HEK293 (cell line): ENCODE measurements at regions not wholly inside any gene's neighbourhood (a gene's known extent, or its start where the extent isn't known, plus 50 kb on each side); places are given as distances from the start of the nearest gene placed in this dataset.

Experiments
- SCRT1 ChIP-seq: fragments of 450-650 bp; formaldehyde crosslinking; IDR thresholded peaks from 2 replicates; pipeline ENCODE4 v1.5.1; 2016; ENCODE audit warnings: missing biosample characterization, missing genetic modification characterization, borderline replicate concordance
- ZNF133 ChIP-seq: fragments of 450-650 bp; formaldehyde crosslinking; IDR thresholded peaks from 2 replicates; pipeline ENCODE4 v1.5.1; 2016; ENCODE audit warnings: missing biosample characterization, missing genetic modification characterization

- TF ChIP-seq ZNF133 (tag by site-specific recombination) (no peak), SCRT1 (tag by site-specific recombination) (no peak)
Observed at GRCh38 chr7:118094044-118094443, 89.9 kb upstream of the LSM8 start.
